ENCODE measurements at regions not wholly inside any gene's neighbourhood (a gene's known extent, or its start where the extent isn't known, plus 50 kb on each side); places are given as distances from the start of the nearest gene placed in this dataset.

DNA sequence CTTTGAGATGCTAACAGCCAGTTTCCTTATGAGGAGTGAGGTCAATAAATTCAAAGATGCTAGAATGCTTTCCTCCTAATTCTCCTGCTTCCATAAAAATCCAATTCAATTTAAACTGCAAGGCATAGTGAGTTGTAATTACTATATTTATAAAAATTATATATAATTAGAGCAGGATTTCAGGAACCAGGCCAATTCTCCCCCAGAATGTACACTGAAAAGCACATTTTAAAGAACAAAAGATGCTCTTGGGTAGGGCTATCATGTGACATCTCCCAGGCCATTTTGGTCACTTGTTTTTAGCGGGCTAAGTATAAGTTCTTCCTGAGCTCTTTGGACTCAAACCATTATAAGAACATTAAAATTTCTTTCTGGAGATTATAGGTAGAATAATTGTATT, 195.7 kb upstream of the KCNG1 start:
- TF ChIP-seq, protein P1, sequence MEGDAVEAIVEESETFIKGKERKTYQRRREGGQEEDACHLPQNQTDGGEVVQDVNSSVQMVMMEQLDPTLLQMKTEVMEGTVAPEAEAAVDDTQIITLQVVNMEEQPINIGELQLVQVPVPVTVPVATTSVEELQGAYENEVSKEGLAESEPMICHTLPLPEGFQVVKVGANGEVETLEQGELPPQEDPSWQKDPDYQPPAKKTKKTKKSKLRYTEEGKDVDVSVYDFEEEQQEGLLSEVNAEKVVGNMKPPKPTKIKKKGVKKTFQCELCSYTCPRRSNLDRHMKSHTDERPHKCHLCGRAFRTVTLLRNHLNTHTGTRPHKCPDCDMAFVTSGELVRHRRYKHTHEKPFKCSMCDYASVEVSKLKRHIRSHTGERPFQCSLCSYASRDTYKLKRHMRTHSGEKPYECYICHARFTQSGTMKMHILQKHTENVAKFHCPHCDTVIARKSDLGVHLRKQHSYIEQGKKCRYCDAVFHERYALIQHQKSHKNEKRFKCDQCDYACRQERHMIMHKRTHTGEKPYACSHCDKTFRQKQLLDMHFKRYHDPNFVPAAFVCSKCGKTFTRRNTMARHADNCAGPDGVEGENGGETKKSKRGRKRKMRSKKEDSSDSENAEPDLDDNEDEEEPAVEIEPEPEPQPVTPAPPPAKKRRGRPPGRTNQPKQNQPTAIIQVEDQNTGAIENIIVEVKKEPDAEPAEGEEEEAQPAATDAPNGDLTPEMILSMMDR (IDR thresholded peaks at IDR 0.05; ENCODE audit: borderline replicate concordance, extremely low read depth, insufficient read depth), result no peak
- H3K4me1 ChIP-seq (ENCODE audit: control insufficient read depth in 2 of 3, insufficient read depth in 2 of 3, low read depth in 1 of 3, low read length in 3 of 3), result peaks cover 0 to 7% (median 2%) of the 10 kb centered on the region in 3 donors
- H3K4me3 ChIP-seq (ENCODE audit: low read length in 3 of 3), result no peak overlapping the region
- peaks cover 3% of the 10 kb centered on the region for H3K27me3 ChIP-seq (ENCODE audit: control insufficient read depth, insufficient read depth, low read length)
- H3K27ac ChIP-seq (ENCODE audit: low read depth in 2 of 2, low read length in 2 of 2), result no peak overlapping the region
- H3K36me3 ChIP-seq (ENCODE audit: control insufficient read depth in 2 of 3, insufficient read depth in 3 of 3, low read length in 3 of 3), result no peaks in the 10 kb centered on the region
- no peaks in the 10 kb centered on the region for H3K9me3 ChIP-seq (ENCODE audit: control insufficient read depth in 2 of 3, insufficient read depth in 1 of 3, low read length in 3 of 3)
- DNase-seq (no peak), FAIRE-seq (no peak)
- H3K9ac ChIP-seq (ENCODE audit: low read length in 3 of 3), result no peak overlapping the region
- intact Hi-C loops (cut with DNase I), result no loop called here

DNA sequence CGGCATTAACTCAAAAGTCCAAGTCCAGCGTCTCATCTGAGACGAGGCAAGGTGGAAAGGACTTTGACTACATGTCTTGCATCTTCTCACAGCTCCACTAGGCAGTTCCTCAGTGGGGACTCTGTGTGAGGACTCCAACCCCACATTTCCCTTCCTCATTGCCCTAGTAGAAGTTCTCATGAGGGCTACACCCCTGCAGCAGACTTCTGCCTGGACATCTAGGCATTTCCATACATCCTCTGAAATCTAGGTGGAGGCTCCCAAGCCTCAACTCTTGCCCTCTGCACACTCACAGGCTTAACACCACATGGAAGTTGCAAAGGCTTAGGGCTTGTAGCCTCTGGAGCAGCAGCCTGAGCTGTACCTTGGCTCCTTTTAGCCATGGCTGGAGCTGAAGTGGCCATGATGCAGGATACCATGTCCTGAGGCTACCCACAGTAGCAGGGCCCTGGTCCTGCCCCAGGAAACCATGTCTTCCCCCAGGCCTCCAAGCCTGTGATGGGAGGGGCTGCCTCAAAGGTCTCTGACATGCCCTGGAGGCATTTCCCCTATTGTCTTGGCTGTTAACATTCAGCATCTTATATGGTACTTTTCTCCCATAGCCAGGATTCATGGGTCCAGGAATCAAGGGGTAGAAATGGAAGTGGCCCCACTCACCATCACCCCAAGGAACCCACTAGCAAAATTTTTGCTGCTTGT, 194.6 kb upstream of the KCNG1 start:
- Histone ChIP-seq H3K4me3 (ENCODE audit: low read length in 3 of 3) (no peak overlapping the region), H3K36me3 (ENCODE audit: control insufficient read depth in 2 of 3, insufficient read depth in 3 of 3, low read length in 3 of 3) (no peaks in the 10 kb centered on the region), H3K27ac (ENCODE audit: low read depth in 2 of 2, low read length in 2 of 2) (no peak overlapping the region), H3K4me1 (ENCODE audit: control insufficient read depth in 2 of 3, insufficient read depth in 2 of 3, low read depth in 1 of 3, low read length in 3 of 3) (peaks cover 0 to 7% (median 2%) of the 10 kb centered on the region in 3 donors), H3K9ac (ENCODE audit: low read length in 3 of 3) (no peak overlapping the region), H3K9me3 (ENCODE audit: control insufficient read depth in 2 of 3, insufficient read depth in 1 of 3, low read length in 3 of 3) (no peaks in the 10 kb centered on the region), H3K27me3 (ENCODE audit: control insufficient read depth, insufficient read depth, low read length) (peaks cover 1% of the 10 kb centered on the region)
- FAIRE-seq, result no peak
- DNase-seq, result no peak
- TF ChIP-seq, protein P1 (IDR thresholded peaks at IDR 0.05; ENCODE audit: borderline replicate concordance, extremely low read depth, insufficient read depth), result no peak
- intact Hi-C loops (cut with DNase I), result no loop called here

- Histone ChIP-seq H3K4me3 (ENCODE audit: low read length in 3 of 3) (no peak overlapping the region), H3K9me3 (ENCODE audit: control insufficient read depth in 2 of 3, insufficient read depth in 1 of 3, low read length in 3 of 3) (no peaks in the 10 kb centered on the region), H3K27me3 (ENCODE audit: control insufficient read depth, insufficient read depth, low read length) (no peaks in the 10 kb centered on the region), H3K9ac (ENCODE audit: low read length in 3 of 3) (no peak overlapping the region), H3K36me3 (ENCODE audit: control insufficient read depth in 2 of 3, insufficient read depth in 3 of 3, low read length in 3 of 3) (no peaks in the 10 kb centered on the region), H3K4me1 (ENCODE audit: control insufficient read depth in 2 of 3, insufficient read depth in 2 of 3, low read depth in 1 of 3, low read length in 3 of 3) (peaks cover 0 to 7% (median 2%) of the 10 kb centered on the region in 3 donors), H3K27ac (ENCODE audit: low read depth in 2 of 2, low read length in 2 of 2) (no peak overlapping the region)
- intact Hi-C loops (cut with DNase I), result no loop called here
- FAIRE-seq, result no peak
- TF ChIP-seq, protein P1 (IDR thresholded peaks at IDR 0.05; ENCODE audit: borderline replicate concordance, extremely low read depth, insufficient read depth), result no peak
- DNase-seq, result no peak
Observed at GRCh38 chr20:51216850-51217249, 193.9 kb upstream of the KCNG1 start.
